Gastroesophageal sphincter (tissue), 4 donors: ENCODE measurements at regions not wholly inside any gene's neighbourhood (a gene's known extent, or its start where the extent isn't known, plus 50 kb on each side); places are given as distances from the start of the nearest gene placed in this dataset.

Experiments
- ATAC-seq: fragments of 150-250 bp; one replicate; pipeline ENCODE4 v1.9.1; 2016; ENCODE audit warnings: mild to moderate bottlenecking, moderate library complexity
- H3K27ac ChIP-seq, 4 donors: fragments of 200-600 bp; sonication (generic) in 3 of 4; 1 replicate in 3 of 4; 2 replicates in 1 of 4; pipeline ENCODE4 v1.5.1; 2016 to 2019
- H3K27me3 ChIP-seq: fragments of 200-600 bp; sonication (generic); one replicate; pipeline ENCODE4 v1.5.1; 2019
- H3K36me3 ChIP-seq, 2 donors: fragments of 200-600 bp; sonication (generic); one replicate each; pipeline ENCODE4 v1.5.1; 2019; ENCODE audit warnings: control low read depth in 1 of 2
- H3K4me1 ChIP-seq, 3 donors: fragments of 200-600 bp; sonication (generic); 1 replicate in 2 of 3; 2 replicates in 1 of 3; pipeline ENCODE4 v1.5.1; 2016 to 2019; ENCODE audit warnings: control low read depth in 2 of 3
- H3K4me3 ChIP-seq, 2 donors: fragments of 200-600 bp; sonication (generic); one replicate each; pipeline ENCODE4 v1.5.1; 2019; ENCODE audit warnings: mild to moderate bottlenecking in 1 of 2, moderate library complexity in 1 of 2
- H3K9me3 ChIP-seq, 3 donors: fragments of 200-600 bp; sonication (generic); one replicate each; pipeline ENCODE4 v1.5.1; 2017 to 2019; ENCODE audit warnings: control low read depth in 2 of 3
- EP300 ChIP-seq: sonication (generic); formaldehyde crosslinking; IDR thresholded peaks from one replicate; pipeline ENCODE4 v1.6.1; 2017; ENCODE audit warnings: antibody characterized with exemption, mild to moderate bottlenecking
- POLR2A ChIP-seq, 2 donors: fragments of 450-650 bp; IDR thresholded peaks; one replicate each; pipeline ENCODE4 v1.6.1; 2017; ENCODE audit warnings: antibody characterized with exemption in 2 of 2, mild to moderate bottlenecking in 2 of 2, moderate library complexity in 1 of 2
- POLR2AphosphoS5 ChIP-seq: sonication (generic); formaldehyde crosslinking; IDR thresholded peaks from one replicate; pipeline ENCODE4 v1.6.1; 2017; ENCODE audit warnings: antibody characterized with exemption
- WGBS, 2 donors: methylation state at CpG; one replicate each; pipeline ENCODE4 v1.1.5; 2018; ENCODE audit warnings: low coverage in 1 of 2; 5-methylcytosine and 5-hydroxymethylcytosine counted together
- TF ChIP-seq, protein P1 (sequence below), 4 experiments: fragments of 200-600 bp in 2 of 4; fragments of 450-650 bp in 2 of 4; sonication (generic) in 1 of 4; IDR thresholded peaks; one replicate each; pipeline ENCODE4 v1.5.1; 2017 to 2019; ENCODE audit warnings: antibody characterized with exemption in 4 of 4, mild to moderate bottlenecking in 2 of 4, moderate library complexity in 2 of 4

GRCh38 chr18:41879256-41879655 lies 75.8 kb upstream of the PIK3C3 start:
- no peak for ATAC-seq
- 43 to 46% methylated on average over 3 of the region's 3 CpGs for WGBS, 2 donors
- H3K27ac ChIP-seq: no peak overlapping the region
- TF ChIP-seq, protein P1, sequence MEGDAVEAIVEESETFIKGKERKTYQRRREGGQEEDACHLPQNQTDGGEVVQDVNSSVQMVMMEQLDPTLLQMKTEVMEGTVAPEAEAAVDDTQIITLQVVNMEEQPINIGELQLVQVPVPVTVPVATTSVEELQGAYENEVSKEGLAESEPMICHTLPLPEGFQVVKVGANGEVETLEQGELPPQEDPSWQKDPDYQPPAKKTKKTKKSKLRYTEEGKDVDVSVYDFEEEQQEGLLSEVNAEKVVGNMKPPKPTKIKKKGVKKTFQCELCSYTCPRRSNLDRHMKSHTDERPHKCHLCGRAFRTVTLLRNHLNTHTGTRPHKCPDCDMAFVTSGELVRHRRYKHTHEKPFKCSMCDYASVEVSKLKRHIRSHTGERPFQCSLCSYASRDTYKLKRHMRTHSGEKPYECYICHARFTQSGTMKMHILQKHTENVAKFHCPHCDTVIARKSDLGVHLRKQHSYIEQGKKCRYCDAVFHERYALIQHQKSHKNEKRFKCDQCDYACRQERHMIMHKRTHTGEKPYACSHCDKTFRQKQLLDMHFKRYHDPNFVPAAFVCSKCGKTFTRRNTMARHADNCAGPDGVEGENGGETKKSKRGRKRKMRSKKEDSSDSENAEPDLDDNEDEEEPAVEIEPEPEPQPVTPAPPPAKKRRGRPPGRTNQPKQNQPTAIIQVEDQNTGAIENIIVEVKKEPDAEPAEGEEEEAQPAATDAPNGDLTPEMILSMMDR (IDR thresholded peaks at IDR 0.05): no peak
- TF ChIP-seq EP300: no peak
- TF ChIP-seq POLR2A (IDR thresholded peaks at IDR 0.05): no peak
- no peak for TF ChIP-seq POLR2AphosphoS5
- H3K4me1 ChIP-seq: no peaks in the 10 kb centered on the region
- no peaks in the 10 kb centered on the region for H3K9me3 ChIP-seq
- no peak overlapping the region for H3K4me3 ChIP-seq
- H3K36me3 ChIP-seq: no peaks in the 10 kb centered on the region
- H3K27me3 ChIP-seq: no peaks in the 10 kb centered on the region

DNA sequence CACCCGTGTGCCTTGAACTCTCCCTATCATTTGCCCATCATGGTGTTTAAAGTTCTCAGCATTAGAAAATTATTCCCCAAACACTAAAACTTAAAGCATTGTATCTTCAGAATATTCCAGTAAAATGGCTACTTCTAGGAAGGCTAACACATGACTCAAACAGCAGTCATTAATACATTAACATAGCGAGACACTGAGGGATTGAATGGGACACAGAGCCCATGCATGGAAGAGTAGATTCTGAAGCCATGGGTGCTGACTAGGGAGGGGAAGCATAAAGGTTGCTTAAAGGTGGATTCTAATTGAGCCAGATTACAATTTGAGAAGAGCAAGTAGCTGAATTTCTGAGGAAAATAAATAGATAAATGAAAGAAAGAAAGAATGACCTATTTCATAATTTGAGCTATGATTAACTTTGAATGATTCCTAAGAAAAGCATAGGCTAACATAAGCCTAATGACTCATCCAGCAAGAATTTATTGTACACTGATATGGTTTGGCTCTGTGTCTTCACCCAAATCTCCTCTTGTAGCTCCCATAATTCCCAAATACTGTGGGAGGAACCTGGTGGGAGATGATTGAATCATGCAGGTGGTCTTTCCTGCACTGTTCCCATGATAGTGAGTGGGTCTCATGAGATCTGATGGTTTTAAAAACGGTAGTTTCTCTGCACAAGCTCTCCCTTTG lies 79.8 kb upstream of the PIK3C3 start:
- no peak for TF ChIP-seq POLR2AphosphoS5
- TF ChIP-seq, protein P1 (IDR thresholded peaks at IDR 0.05): no peak
- TF ChIP-seq EP300: no peak
- TF ChIP-seq POLR2A (IDR thresholded peaks at IDR 0.05): no peak
- H3K4me1 ChIP-seq: no peaks in the 10 kb centered on the region
- WGBS, 2 donors: 50% methylated on average over 1 to 3 of the region's 3 CpGs
- H3K27me3 ChIP-seq: no peaks in the 10 kb centered on the region
- no peak overlapping the region for H3K4me3 ChIP-seq
- no peak for ATAC-seq
- no peaks in the 10 kb centered on the region for H3K36me3 ChIP-seq
- no peaks in the 10 kb centered on the region for H3K9me3 ChIP-seq
- H3K27ac ChIP-seq: no peak overlapping the region

GRCh38 chr18:41873730-41874129 lies 81.3 kb upstream of the PIK3C3 start:
- H3K27ac ChIP-seq: no peak overlapping the region
- TF ChIP-seq, protein P1 (IDR thresholded peaks at IDR 0.05): no peak
- no peak for TF ChIP-seq EP300
- no peak for TF ChIP-seq POLR2AphosphoS5
- no peak for TF ChIP-seq POLR2A (IDR thresholded peaks at IDR 0.05)
- no peaks in the 10 kb centered on the region for H3K4me1 ChIP-seq
- H3K4me3 ChIP-seq: no peak overlapping the region
- no peaks in the 10 kb centered on the region for H3K36me3 ChIP-seq
- no peaks in the 10 kb centered on the region for H3K9me3 ChIP-seq
- no peak for ATAC-seq
- H3K27me3 ChIP-seq: no peaks in the 10 kb centered on the region

DNA sequence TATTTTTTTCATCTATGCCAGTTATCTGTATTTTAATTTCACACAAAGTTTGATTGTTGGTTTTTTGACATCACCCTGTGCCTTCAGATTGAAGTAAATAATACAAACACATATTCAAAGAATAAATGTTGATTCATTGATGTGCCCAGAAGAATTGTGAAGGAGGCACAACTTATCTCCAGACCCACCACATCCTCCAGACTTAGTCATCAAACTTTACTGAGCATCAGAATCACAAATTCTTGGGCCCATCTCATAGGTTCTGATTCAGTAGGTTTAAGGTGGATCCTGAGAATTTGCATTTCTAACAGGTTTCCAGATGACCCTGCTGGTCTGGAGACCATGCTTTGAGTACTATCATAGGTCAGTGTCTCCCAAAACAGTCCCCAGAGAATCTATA lies 82.8 kb upstream of the PIK3C3 start:
- H3K36me3 ChIP-seq: no peaks in the 10 kb centered on the region
- no peaks in the 10 kb centered on the region for H3K9me3 ChIP-seq
- H3K27me3 ChIP-seq: no peaks in the 10 kb centered on the region
- H3K4me3 ChIP-seq: no peak overlapping the region
- no peak overlapping the region for H3K27ac ChIP-seq
- TF ChIP-seq, protein P1 (IDR thresholded peaks at IDR 0.05): no peak
- H3K4me1 ChIP-seq: no peaks in the 10 kb centered on the region
- no peak for ATAC-seq

GRCh38 chr18:41871229-41872000 lies 83.6 kb upstream of the PIK3C3 start:
- ATAC-seq: no peak
- TF ChIP-seq POLR2AphosphoS5 (no peak), EP300 (no peak), POLR2A (IDR thresholded peaks at IDR 0.05) (no peak)
- TF ChIP-seq, protein P1 (IDR thresholded peaks at IDR 0.05): no peak
- no peak overlapping the region for H3K27ac ChIP-seq
- 75 to 81% methylated on average over 7 of the region's 7 CpGs for WGBS, 2 donors
- no peaks in the 10 kb centered on the region for H3K36me3 ChIP-seq
- no peak overlapping the region for H3K4me3 ChIP-seq
- H3K4me1 ChIP-seq: no peaks in the 10 kb centered on the region
- H3K27me3 ChIP-seq: no peaks in the 10 kb centered on the region
- H3K9me3 ChIP-seq: no peaks in the 10 kb centered on the region
